A204.1 (cell line): ENCODE measurements at regions not wholly inside any gene's neighbourhood (a gene's known extent, or its start where the extent isn't known, plus 50 kb on each side); places are given as distances from the start of the nearest gene placed in this dataset.

ENCODE experiments used
- FAIRE-seq: peaks from 2 replicates; lab custom pipeline; 2012; peaks lifted over from hg19 to GRCh38; lab: Jason Lieb, UNC

- no peak for FAIRE-seq
These were observed 93.6 kb upstream of the CNTNAP4 start for GRCh38 chr16:76183647-76184046.

- FAIRE-seq: no peak
These were observed 87.1 kb upstream of the CNTNAP4 start for GRCh38 chr16:76190057-76190456.

- FAIRE-seq: no peak
These were observed 86.7 kb upstream of the CNTNAP4 start for GRCh38 chr16:76190480-76190879.

- no peak for FAIRE-seq
These were observed 83.1 kb upstream of the CNTNAP4 start for GRCh38 chr16:76193906-76194615.

- FAIRE-seq: no peak
These were observed 82.6 kb upstream of the CNTNAP4 start for GRCh38 chr16:76194616-76195015.

- FAIRE-seq: no peak
These were observed 82.1 kb upstream of the CNTNAP4 start for GRCh38 chr16:76195056-76195455.

GRCh38 chr16:76195648-76196047 is 81.6 kb upstream of the CNTNAP4 start:
- FAIRE-seq: no peak

- FAIRE-seq: no peak
These were observed 79.3 kb upstream of the CNTNAP4 start for GRCh38 chr16:76197900-76198299.

- FAIRE-seq: no peak
These were observed 77.5 kb upstream of the CNTNAP4 start for GRCh38 chr16:76199681-76200220.

GRCh38 chr16:76201385-76201784 is 75.8 kb upstream of the CNTNAP4 start:
- FAIRE-seq: no peak

- no peak for FAIRE-seq
These were observed 73.0 kb upstream of the CNTNAP4 start for GRCh38 chr16:76204249-76204648.

GRCh38 chr16:76207270-76207669 is 69.9 kb upstream of the CNTNAP4 start:
- FAIRE-seq: no peak

- no peak for FAIRE-seq
These were observed 67.0 kb upstream of the CNTNAP4 start for GRCh38 chr16:76210157-76210556.

- no peak for FAIRE-seq
These were observed 63.3 kb upstream of the CNTNAP4 start for GRCh38 chr16:76213860-76214259.

GRCh38 chr16:76214856-76215255 is 62.3 kb upstream of the CNTNAP4 start:
- no peak for FAIRE-seq

- FAIRE-seq: no peak
These were observed 55.1 kb upstream of the CNTNAP4 start for GRCh38 chr16:76222087-76222486.

- FAIRE-seq: no peak
These were observed 54.3 kb upstream of the CNTNAP4 start for GRCh38 chr16:76222853-76223252.

- no peak for FAIRE-seq
These were observed 51.2 kb upstream of the CNTNAP4 start for GRCh38 chr16:76226011-76226410.

GRCh38 chr16:76226481-76226880 is 50.7 kb upstream of the CNTNAP4 start:
- no peak for FAIRE-seq
